T-helper 2 cell (primary cell): ENCODE measurements at regions not wholly inside any gene's neighbourhood (a gene's known extent, or its start where the extent isn't known, plus 50 kb on each side); places are given as distances from the start of the nearest gene placed in this dataset.

Experiments
- DNase-seq, 5 experiments: peaks; one replicate each; pipeline versions ENCODE4 v3.0.0 to v3.0.0-alpha.2; 2012 to 2022

- no peak for DNase-seq
Measured at GRCh38 chr5:82692826-82693225, 384.4 kb downstream of the TMEM167A start.

GRCh38 chr5:82684659-82685058 lies 392.5 kb downstream of the TMEM167A start:
- DNase-seq: no peak

GRCh38 chr5:82684165-82684564 lies 393.0 kb downstream of the TMEM167A start:
- DNase-seq: no peak

- DNase-seq: no peak
Measured at GRCh38 chr5:82679660-82680059, 397.5 kb downstream of the TMEM167A start.

GRCh38 chr5:82676661-82677060 lies 398.5 kb upstream of the RPS23 start:
- DNase-seq: peak in 1 of 5 experiments; percentile 93

- DNase-seq: no peak
Measured at GRCh38 chr5:82674671-82675070, 396.5 kb upstream of the RPS23 start.

GRCh38 chr5:82673057-82673809 lies 395.1 kb upstream of the RPS23 start:
- DNase-seq: no peak

GRCh38 chr5:82670692-82671091 lies 392.5 kb upstream of the RPS23 start:
- no peak for DNase-seq

GRCh38 chr5:82669720-82670119 lies 391.6 kb upstream of the RPS23 start:
- no peak for DNase-seq

GRCh38 chr5:82666312-82666711 lies 388.2 kb upstream of the RPS23 start:
- no peak for DNase-seq

GRCh38 chr5:82664732-82665131 lies 386.6 kb upstream of the RPS23 start:
- peak in 1 of 5 experiments; percentile 46 for DNase-seq

- DNase-seq: no peak
Measured at GRCh38 chr5:82663225-82663624, 385.1 kb upstream of the RPS23 start.

- DNase-seq: no peak
Measured at GRCh38 chr5:82662340-82662739, 384.2 kb upstream of the RPS23 start.

GRCh38 chr5:82661933-82662332 lies 383.8 kb upstream of the RPS23 start:
- DNase-seq: no peak

- no peak for DNase-seq
Measured at GRCh38 chr5:82661462-82661861, 383.3 kb upstream of the RPS23 start.

GRCh38 chr5:82659115-82659514 lies 381.0 kb upstream of the RPS23 start:
- DNase-seq: no peak

- DNase-seq: no peak
Measured at GRCh38 chr5:82657033-82657699, 379.0 kb upstream of the RPS23 start.

- DNase-seq: no peak
Measured at GRCh38 chr5:82656341-82656761, 378.2 kb upstream of the RPS23 start.

GRCh38 chr5:82655078-82655477 lies 376.9 kb upstream of the RPS23 start:
- DNase-seq: no peak

GRCh38 chr5:82649943-82650342 lies 371.8 kb upstream of the RPS23 start:
- no peak for DNase-seq

- no peak for DNase-seq
Measured at GRCh38 chr5:82644766-82645165, 366.6 kb upstream of the RPS23 start.

- no peak for DNase-seq
Measured at GRCh38 chr5:82644229-82644628, 366.1 kb upstream of the RPS23 start.

GRCh38 chr5:82642313-82642712 lies 364.2 kb upstream of the RPS23 start:
- no peak for DNase-seq

GRCh38 chr5:82641331-82642003 lies 363.3 kb upstream of the RPS23 start:
- peak in 1 of 5 experiments; percentile 78 for DNase-seq
